ENCODE measurements at regions not wholly inside any gene's neighbourhood (a gene's known extent, or its start where the extent isn't known, plus 50 kb on each side); places are given as distances from the start of the nearest gene placed in this dataset.

- no peak overlapping the region for H3K4me3 Mint-ChIP-seq (ENCODE audit: low read depth)
- H3K36me3 Mint-ChIP-seq (ENCODE audit: insufficient read depth), result no peaks in the 10 kb centered on the region
- peaks cover 3% of the 10 kb centered on the region for H3K4me1 Mint-ChIP-seq (ENCODE audit: low read depth)
Observed at GRCh38 chr13:111917901-111918300, 149.0 kb upstream of the SOX1 start.

GRCh38 chr13:111919286-111919685, 147.7 kb upstream of the SOX1 start:
- Mint-ChIP-seq H3K4me3 (ENCODE audit: low read depth) (no peak overlapping the region), H3K4me1 (ENCODE audit: low read depth) (no peaks in the 10 kb centered on the region), H3K27ac (no peak overlapping the region), H3K9me3 (ENCODE audit: low read depth) (no peaks in the 10 kb centered on the region), H3K36me3 (ENCODE audit: insufficient read depth) (no peaks in the 10 kb centered on the region), H3K27me3 (peaks cover 49% of the 10 kb centered on the region)
- no peak for TF ChIP-seq CTCF (IDR thresholded peaks at IDR 0.05; ENCODE audit: unreplicated experiment)
- DNase-seq (ENCODE audit: low spot score, unreplicated experiment), result no peak

More at GRCh38 chr13:111917901-111918300, 149.0 kb upstream of the SOX1 start:
- TF ChIP-seq CTCF (IDR thresholded peaks at IDR 0.05; ENCODE audit: unreplicated experiment), result no peak
- no peaks in the 10 kb centered on the region for H3K9me3 Mint-ChIP-seq (ENCODE audit: low read depth)
- H3K27me3 Mint-ChIP-seq, result peaks cover 54% of the 10 kb centered on the region
- DNase-seq (ENCODE audit: low spot score, unreplicated experiment), result no peak
- no peak overlapping the region for H3K27ac Mint-ChIP-seq

GRCh38 chr13:111919849-111920248, 147.1 kb upstream of the SOX1 start:
- DNase-seq (ENCODE audit: low spot score, unreplicated experiment), result no peak
- no peak for TF ChIP-seq CTCF (IDR thresholded peaks at IDR 0.05; ENCODE audit: unreplicated experiment)
- H3K27me3 Mint-ChIP-seq, result peaks cover 54% of the 10 kb centered on the region
- H3K9me3 Mint-ChIP-seq (ENCODE audit: low read depth), result no peaks in the 10 kb centered on the region
- H3K36me3 Mint-ChIP-seq (ENCODE audit: insufficient read depth), result no peaks in the 10 kb centered on the region
- H3K4me1 Mint-ChIP-seq (ENCODE audit: low read depth), result no peaks in the 10 kb centered on the region
- no peak overlapping the region for H3K4me3 Mint-ChIP-seq (ENCODE audit: low read depth)
- no peak overlapping the region for H3K27ac Mint-ChIP-seq

GRCh38 chr13:111920306-111920931, 146.5 kb upstream of the SOX1 start:
- Mint-ChIP-seq H3K27me3 (peaks cover 58% of the 10 kb centered on the region), H3K4me3 (ENCODE audit: low read depth) (no peak overlapping the region), H3K4me1 (ENCODE audit: low read depth) (no peaks in the 10 kb centered on the region), H3K9me3 (ENCODE audit: low read depth) (no peaks in the 10 kb centered on the region), H3K36me3 (ENCODE audit: insufficient read depth) (no peaks in the 10 kb centered on the region), H3K27ac (no peak overlapping the region)
- TF ChIP-seq CTCF (IDR thresholded peaks at IDR 0.05; ENCODE audit: unreplicated experiment), result no peak
- no peak for DNase-seq (ENCODE audit: low spot score, unreplicated experiment)

- TF ChIP-seq CTCF (IDR thresholded peaks at IDR 0.05; ENCODE audit: unreplicated experiment), result no peak
- Mint-ChIP-seq H3K27me3 (peaks cover 54% of the 10 kb centered on the region), H3K9me3 (ENCODE audit: low read depth) (no peaks in the 10 kb centered on the region), H3K4me3 (ENCODE audit: low read depth) (no peak overlapping the region), H3K4me1 (ENCODE audit: low read depth) (no peaks in the 10 kb centered on the region), H3K27ac (no peak overlapping the region), H3K36me3 (ENCODE audit: insufficient read depth) (no peaks in the 10 kb centered on the region)
- DNase-seq (ENCODE audit: low spot score, unreplicated experiment), result no peak
Observed at GRCh38 chr13:111920932-111921705, 145.8 kb upstream of the SOX1 start.

All from progenitor cell of endocrine pancreas (in vitro differentiated cells).